H9 (cell line): ENCODE measurements at regions not wholly inside any gene's neighbourhood (a gene's known extent, or its start where the extent isn't known, plus 50 kb on each side); places are given as distances from the start of the nearest gene placed in this dataset.

Experiments
- DNase-seq: peaks from one replicate; pipeline ENCODE4 v3.0.0-alpha.2; 2017
- H2AFZ ChIP-seq: one replicate; pipeline ENCODE4 v1.6.1; 2013; ENCODE audit warnings: mild to moderate bottlenecking, low read length, control low read depth, moderate library complexity
- H2AK5ac ChIP-seq: 2 replicates; pipeline ENCODE4 v1.6.1; 2013; ENCODE audit warnings: low read length, control low read depth, mixed read lengths; ENCODE audit not compliant: insufficient read length
- H2BK120ac ChIP-seq: one replicate; pipeline ENCODE4 v1.6.1; 2013; ENCODE audit warnings: low read depth, mild to moderate bottlenecking, low read length, control low read depth, inconsistent platforms; ENCODE audit not compliant: poor library complexity, severe bottlenecking
- H2BK12ac ChIP-seq: 2 replicates; pipeline ENCODE4 v1.6.1; 2013; ENCODE audit warnings: low read length, control low read depth, mixed read lengths, low read depth; ENCODE audit not compliant: insufficient read length
- H2BK15ac ChIP-seq: 2 replicates; pipeline ENCODE4 v1.6.1; 2013; ENCODE audit warnings: low read depth, low read length, control low read depth
- H2BK20ac ChIP-seq: one replicate; pipeline ENCODE4 v1.6.1; 2013; ENCODE audit warnings: low read depth, mild to moderate bottlenecking, low read length, control low read depth, inconsistent platforms; ENCODE audit not compliant: poor library complexity, severe bottlenecking
- H2BK5ac ChIP-seq: 2 replicates; pipeline ENCODE4 v1.6.1; 2013; ENCODE audit warnings: low read length, control low read depth, mixed read lengths; ENCODE audit not compliant: insufficient read length
- H3K14ac ChIP-seq: 2 replicates; pipeline ENCODE4 v1.6.1; 2013; ENCODE audit warnings: low read length, control low read depth; ENCODE audit not compliant: insufficient read depth
- H3K18ac ChIP-seq: 2 replicates; pipeline ENCODE4 v1.6.1; 2013; ENCODE audit warnings: low read depth, mild to moderate bottlenecking, mixed read lengths, low read length, control low read depth; ENCODE audit not compliant: insufficient read length
- H3K23ac ChIP-seq: 2 replicates; pipeline ENCODE4 v1.6.1; 2013; ENCODE audit warnings: low read length, control low read depth, mixed read lengths, low read depth; ENCODE audit not compliant: insufficient read length
- H3K23me2 ChIP-seq: 2 replicates; pipeline ENCODE4 v1.6.1; 2013; ENCODE audit warnings: low read depth, mild to moderate bottlenecking, mixed read lengths, low read length, control low read depth; ENCODE audit not compliant: insufficient read length, poor library complexity, severe bottlenecking
- H3K27ac ChIP-seq: 2 replicates; pipeline ENCODE4 v1.5.1; 2013; ENCODE audit warnings: low read length, control low read depth, mixed read lengths, low read depth; ENCODE audit not compliant: insufficient read length
- H3K27me3 ChIP-seq: 2 replicates; pipeline ENCODE4 v1.6.1; 2013; ENCODE audit warnings: low read length, control low read depth, inconsistent platforms; ENCODE audit not compliant: insufficient read depth
- H3K4ac ChIP-seq: 2 replicates; pipeline ENCODE4 v1.6.1; 2013; ENCODE audit warnings: low read depth, mild to moderate bottlenecking, control low read depth, inconsistent platforms, low read length, moderate library complexity
- H3K4me1 ChIP-seq: 2 replicates; pipeline ENCODE4 v1.6.1; 2013; ENCODE audit warnings: low read length, control low read depth, inconsistent platforms; ENCODE audit not compliant: insufficient read depth
- H3K4me2 ChIP-seq: 2 replicates; pipeline ENCODE4 v1.6.1; 2013; ENCODE audit warnings: low read length, control low read depth, mixed read lengths; ENCODE audit not compliant: insufficient read length, insufficient read depth
- H3K56ac ChIP-seq: 2 replicates; pipeline ENCODE4 v1.6.1; 2013; ENCODE audit warnings: low read depth, mild to moderate bottlenecking, mixed read lengths, low read length, control low read depth; ENCODE audit not compliant: insufficient read length
- H3K79me1 ChIP-seq: 2 replicates; pipeline ENCODE4 v1.6.1; 2013; ENCODE audit warnings: low read depth, mild to moderate bottlenecking, moderate library complexity, low read length, control low read depth, inconsistent platforms; ENCODE audit not compliant: insufficient read depth, poor library complexity, severe bottlenecking
- H3K79me2 ChIP-seq: 2 replicates; pipeline ENCODE4 v1.6.1; 2013; ENCODE audit warnings: low read length, control low read depth, inconsistent platforms; ENCODE audit not compliant: insufficient read depth
- H3K9ac ChIP-seq: 2 replicates; pipeline ENCODE4 v1.6.1; 2013; ENCODE audit warnings: low read length, control low read depth, mixed read lengths; ENCODE audit not compliant: insufficient read length; ENCODE audit errors: extremely low read depth
- H3K9me3 ChIP-seq: one replicate; pipeline ENCODE4 v1.6.1; 2013; ENCODE audit warnings: low read depth, low read length, inconsistent platforms; ENCODE audit not compliant: control insufficient read depth
- H3T11ph ChIP-seq: one replicate; pipeline ENCODE4 v1.6.1; 2013; ENCODE audit warnings: mild to moderate bottlenecking, low read length, control low read depth, inconsistent platforms
- H4K20me1 ChIP-seq: one replicate; pipeline ENCODE4 v1.6.1; 2013; ENCODE audit not compliant: control insufficient read depth, insufficient read length, insufficient read depth
- H4K5ac ChIP-seq: 2 replicates; pipeline ENCODE4 v1.6.1; 2013; ENCODE audit warnings: low read depth, mild to moderate bottlenecking, mixed read lengths, low read length, control low read depth; ENCODE audit not compliant: insufficient read length
- H4K8ac ChIP-seq: replicated peaks from 2 replicates; pipeline ENCODE4 v1.6.1; 2013; ENCODE audit warnings: low read length, control low read depth, mixed read lengths, low read depth; ENCODE audit not compliant: insufficient read length
- H4K91ac ChIP-seq: 2 replicates; pipeline ENCODE4 v1.6.1; 2013; ENCODE audit warnings: low read depth, mild to moderate bottlenecking, moderate library complexity, mixed read lengths, low read length, control low read depth; ENCODE audit not compliant: insufficient read length
- H3K27ac Mint-ChIP-seq, 3 experiments: 2 replicates in 2 of 3; 3 replicates in 1 of 3; pipeline ENCODE4 v1.8.0; 2020 to 2021; ENCODE audit warnings: mixed read lengths in 3 of 3, mild to moderate bottlenecking in 1 of 3, moderate library complexity in 1 of 3
- H3K27me3 Mint-ChIP-seq: 2 replicates; pipeline ENCODE4 v1.8.0; 2021; ENCODE audit warnings: low read depth, mild to moderate bottlenecking, moderate library complexity, mixed read lengths
- H3K36me3 Mint-ChIP-seq, 3 experiments: 2 replicates in 2 of 3; 3 replicates in 1 of 3; pipeline ENCODE4 v1.8.0; 2020 to 2021; ENCODE audit warnings: low read depth in 3 of 3, mixed read lengths in 3 of 3; ENCODE audit not compliant: insufficient read depth in 1 of 3
- H3K4me1 Mint-ChIP-seq, 2 experiments: 2 replicates each; pipeline ENCODE4 v1.8.0; 2020; ENCODE audit warnings: mixed read lengths in 2 of 2
- H3K4me3 Mint-ChIP-seq, 2 experiments: 2 replicates in 1 of 2; 3 replicates in 1 of 2; pipeline ENCODE4 v1.8.0; 2020 to 2021; ENCODE audit warnings: mild to moderate bottlenecking in 2 of 2, mixed read lengths in 2 of 2, moderate library complexity in 1 of 2
- H3K9me3 Mint-ChIP-seq, 2 experiments: 2 replicates in 1 of 2; 3 replicates in 1 of 2; pipeline ENCODE4 v1.8.0; 2020; ENCODE audit warnings: mild to moderate bottlenecking in 2 of 2, mixed read lengths in 2 of 2, moderate library complexity in 1 of 2
- WGBS: extraction: QIAGEN DNeasy Blood & Tissue Kit; methylation state at CpG from one replicate; pipeline ENCODE4 v1.1.7; 2013; ENCODE audit warnings: missing lambda C conversion rate, low lambda C conversion rate, mixed read lengths; ENCODE audit not compliant: insufficient read length; ENCODE audit errors: extremely low coverage; 5-methylcytosine and 5-hydroxymethylcytosine counted together
- TF ChIP-seq, protein P1 (sequence below): fragments of 200-600 bp; sonication (generic); conservative IDR thresholded peaks from 3 replicates; pipeline ENCODE4 v1.8.0; 2021; ENCODE audit warnings: antibody characterized with exemption, mild to moderate bottlenecking

- H4K91ac ChIP-seq: no peak overlapping the region
- no peak overlapping the region for H2BK20ac ChIP-seq
- Mint-ChIP-seq H3K4me3 (no peak overlapping the region), H3K27ac (no peak overlapping the region), H3K27me3 (no peaks in the 10 kb centered on the region), H3K4me1 (no peaks in the 10 kb centered on the region), H3K9me3 (peaks cover 3 to 9% of the 10 kb centered on the region in 2 experiments; a peak in 2 of 5 replicates), H3K36me3 (no peaks in the 10 kb centered on the region; a peak in 1 of 7 replicates)
- H3K4me2 ChIP-seq: no peak overlapping the region
- no CpG with 5 or more reads among the region's 2 CpGs for WGBS
- no peaks in the 10 kb centered on the region for H3K9me3 ChIP-seq
- H3K23me2 ChIP-seq: no peaks in the 10 kb centered on the region
- no peak overlapping the region for H3K14ac ChIP-seq
- no peak overlapping the region for H3T11ph ChIP-seq
- TF ChIP-seq, protein P1, sequence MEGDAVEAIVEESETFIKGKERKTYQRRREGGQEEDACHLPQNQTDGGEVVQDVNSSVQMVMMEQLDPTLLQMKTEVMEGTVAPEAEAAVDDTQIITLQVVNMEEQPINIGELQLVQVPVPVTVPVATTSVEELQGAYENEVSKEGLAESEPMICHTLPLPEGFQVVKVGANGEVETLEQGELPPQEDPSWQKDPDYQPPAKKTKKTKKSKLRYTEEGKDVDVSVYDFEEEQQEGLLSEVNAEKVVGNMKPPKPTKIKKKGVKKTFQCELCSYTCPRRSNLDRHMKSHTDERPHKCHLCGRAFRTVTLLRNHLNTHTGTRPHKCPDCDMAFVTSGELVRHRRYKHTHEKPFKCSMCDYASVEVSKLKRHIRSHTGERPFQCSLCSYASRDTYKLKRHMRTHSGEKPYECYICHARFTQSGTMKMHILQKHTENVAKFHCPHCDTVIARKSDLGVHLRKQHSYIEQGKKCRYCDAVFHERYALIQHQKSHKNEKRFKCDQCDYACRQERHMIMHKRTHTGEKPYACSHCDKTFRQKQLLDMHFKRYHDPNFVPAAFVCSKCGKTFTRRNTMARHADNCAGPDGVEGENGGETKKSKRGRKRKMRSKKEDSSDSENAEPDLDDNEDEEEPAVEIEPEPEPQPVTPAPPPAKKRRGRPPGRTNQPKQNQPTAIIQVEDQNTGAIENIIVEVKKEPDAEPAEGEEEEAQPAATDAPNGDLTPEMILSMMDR: no peak
- H2BK120ac ChIP-seq: no peak overlapping the region
- no peak overlapping the region for H2AFZ ChIP-seq
- H3K4me1 ChIP-seq: no peaks in the 10 kb centered on the region
- no peak overlapping the region for H3K23ac ChIP-seq
- no peaks in the 10 kb centered on the region for H3K79me1 ChIP-seq
- H4K5ac ChIP-seq: no peak overlapping the region
- no peak for DNase-seq
- H3K9ac ChIP-seq: no peak overlapping the region
- H2AK5ac ChIP-seq: no peak overlapping the region
- H3K18ac ChIP-seq: no peak overlapping the region
- H3K79me2 ChIP-seq: no peaks in the 10 kb centered on the region
- no peak overlapping the region for H4K8ac ChIP-seq
- no peak overlapping the region for H2BK12ac ChIP-seq
- H2BK5ac ChIP-seq: no peak overlapping the region
- H2BK15ac ChIP-seq: no peak overlapping the region
- H3K56ac ChIP-seq: no peak overlapping the region
- H3K4ac ChIP-seq: no peak overlapping the region
- no peaks in the 10 kb centered on the region for H3K27me3 ChIP-seq
- no peak overlapping the region for H3K27ac ChIP-seq
- no peaks in the 10 kb centered on the region for H4K20me1 ChIP-seq
Observed at GRCh38 chr10:3714967-3715366, 70.0 kb downstream of the KLF6 start.
